Lung (tissue), 11 donors: ENCODE measurements at regions not wholly inside any gene's neighbourhood (a gene's known extent, or its start where the extent isn't known, plus 50 kb on each side); places are given as distances from the start of the nearest gene placed in this dataset.

ENCODE experiments used
- ATAC-seq: fragments of 200-7000 bp; cut with Tn5 transposase; one replicate; pipeline ENCODE4 v1.9.1; 2020; ENCODE audit warnings: moderate number of reproducible peaks; ENCODE audit not compliant: insufficient read depth, low FRiP score
- DNase-seq, 3 donors: peaks; one replicate each; pipeline ENCODE4 v3.0.0-alpha.2; 2013 to 2017
- H3K27ac ChIP-seq, 2 donors: one replicate each; pipeline ENCODE4 v1.5.1; 2013; ENCODE audit warnings: mild to moderate bottlenecking in 2 of 2, moderate library complexity in 2 of 2, control low read depth in 1 of 2, inconsistent platforms in 1 of 2, low read depth in 1 of 2, low read length in 1 of 2
- H3K27me3 ChIP-seq, 3 donors: one replicate each; pipeline ENCODE4 v1.5.1; 2013; ENCODE audit warnings: low read length in 2 of 3; ENCODE audit not compliant: control insufficient read depth in 3 of 3, insufficient read depth in 3 of 3
- H3K36me3 ChIP-seq, 4 donors: one replicate each; pipeline ENCODE4 v1.5.1; 2013; ENCODE audit warnings: low read length in 4 of 4, mild to moderate bottlenecking in 1 of 4, moderate library complexity in 1 of 4; ENCODE audit not compliant: control insufficient read depth in 4 of 4, insufficient read depth in 4 of 4
- H3K4me1 ChIP-seq, 5 donors: one replicate each; pipeline ENCODE4 v1.5.1; 2013; ENCODE audit warnings: low read length in 5 of 5, mild to moderate bottlenecking in 2 of 5, moderate library complexity in 1 of 5; ENCODE audit not compliant: control insufficient read depth in 5 of 5, insufficient read depth in 5 of 5
- H3K4me3 ChIP-seq: one replicate; pipeline ENCODE4 v1.5.1; 2013; ENCODE audit warnings: mild to moderate bottlenecking, control low read depth, moderate library complexity
- H3K9ac ChIP-seq, 2 donors: one replicate each; pipeline ENCODE4 v1.5.1; 2013; ENCODE audit warnings: low read length in 2 of 2, control low read depth in 1 of 2; ENCODE audit not compliant: insufficient read depth in 1 of 2
- H3K9me3 ChIP-seq, 4 donors: one replicate each; pipeline ENCODE4 v1.5.1; 2013; ENCODE audit warnings: low read length in 3 of 4, mild to moderate bottlenecking in 1 of 4, moderate library complexity in 1 of 4; ENCODE audit not compliant: control insufficient read depth in 4 of 4, insufficient read depth in 3 of 4
- WGBS, 2 donors: extraction: QIAGEN DNeasy Blood & Tissue Kit; methylation state at CpG; one replicate each; pipeline ENCODE4 v1.1.7; 2013; 5-methylcytosine and 5-hydroxymethylcytosine counted together
- TF ChIP-seq, protein P1 (sequence below): IDR thresholded peaks from 2 replicates; pipeline ENCODE4 v1.5.1; 2012; ENCODE audit warnings: mild to moderate bottlenecking; ENCODE audit errors: control extremely low read depth, extremely low read depth
- donor health status: control.
- donor health status: control.
- donor health status: Bipolar disorder and iron deficiency.
- donor health status: healthy.
- donor health status: DM: yes; HTN: yes; CAD: no.

DNA sequence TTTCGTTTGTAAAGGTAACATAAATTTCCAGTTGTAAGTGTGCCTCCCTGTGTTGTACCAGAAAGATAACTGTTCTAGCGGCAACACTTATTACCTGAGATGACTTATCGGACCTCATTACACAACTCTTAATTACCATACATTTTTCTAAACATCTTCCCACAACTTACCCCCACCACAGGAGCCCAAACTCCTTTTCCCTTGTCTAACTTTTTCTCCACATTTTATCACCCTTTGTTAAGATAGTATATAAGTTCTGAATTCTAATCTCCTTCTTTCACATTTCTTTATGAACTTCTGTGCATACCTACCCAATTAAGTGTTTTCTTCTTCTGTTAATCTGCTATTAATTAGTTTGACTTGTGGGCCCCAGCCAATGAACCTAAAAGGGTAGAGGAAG lies 143.7 kb upstream of the CAMK1G start:
- H3K9ac ChIP-seq: no peak overlapping the region
- peaks cover 0 to 4% (median 0%) of the 10 kb centered on the region in 4 donors for H3K9me3 ChIP-seq
- no peak overlapping the region for H3K4me3 ChIP-seq
- no peaks in the 10 kb centered on the region for H3K27me3 ChIP-seq
- no peak for ATAC-seq
- DNase-seq: no peak
- 91 to 92% methylated on average over 3 of the region's 3 CpGs for WGBS, 2 donors
- H3K4me1 ChIP-seq: peaks cover 0 to 1% (median 0%) of the 10 kb centered on the region in 5 donors
- no peaks in the 10 kb centered on the region for H3K36me3 ChIP-seq
- no peak overlapping the region for H3K27ac ChIP-seq
- TF ChIP-seq, protein P1, sequence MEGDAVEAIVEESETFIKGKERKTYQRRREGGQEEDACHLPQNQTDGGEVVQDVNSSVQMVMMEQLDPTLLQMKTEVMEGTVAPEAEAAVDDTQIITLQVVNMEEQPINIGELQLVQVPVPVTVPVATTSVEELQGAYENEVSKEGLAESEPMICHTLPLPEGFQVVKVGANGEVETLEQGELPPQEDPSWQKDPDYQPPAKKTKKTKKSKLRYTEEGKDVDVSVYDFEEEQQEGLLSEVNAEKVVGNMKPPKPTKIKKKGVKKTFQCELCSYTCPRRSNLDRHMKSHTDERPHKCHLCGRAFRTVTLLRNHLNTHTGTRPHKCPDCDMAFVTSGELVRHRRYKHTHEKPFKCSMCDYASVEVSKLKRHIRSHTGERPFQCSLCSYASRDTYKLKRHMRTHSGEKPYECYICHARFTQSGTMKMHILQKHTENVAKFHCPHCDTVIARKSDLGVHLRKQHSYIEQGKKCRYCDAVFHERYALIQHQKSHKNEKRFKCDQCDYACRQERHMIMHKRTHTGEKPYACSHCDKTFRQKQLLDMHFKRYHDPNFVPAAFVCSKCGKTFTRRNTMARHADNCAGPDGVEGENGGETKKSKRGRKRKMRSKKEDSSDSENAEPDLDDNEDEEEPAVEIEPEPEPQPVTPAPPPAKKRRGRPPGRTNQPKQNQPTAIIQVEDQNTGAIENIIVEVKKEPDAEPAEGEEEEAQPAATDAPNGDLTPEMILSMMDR: no peak

DNA sequence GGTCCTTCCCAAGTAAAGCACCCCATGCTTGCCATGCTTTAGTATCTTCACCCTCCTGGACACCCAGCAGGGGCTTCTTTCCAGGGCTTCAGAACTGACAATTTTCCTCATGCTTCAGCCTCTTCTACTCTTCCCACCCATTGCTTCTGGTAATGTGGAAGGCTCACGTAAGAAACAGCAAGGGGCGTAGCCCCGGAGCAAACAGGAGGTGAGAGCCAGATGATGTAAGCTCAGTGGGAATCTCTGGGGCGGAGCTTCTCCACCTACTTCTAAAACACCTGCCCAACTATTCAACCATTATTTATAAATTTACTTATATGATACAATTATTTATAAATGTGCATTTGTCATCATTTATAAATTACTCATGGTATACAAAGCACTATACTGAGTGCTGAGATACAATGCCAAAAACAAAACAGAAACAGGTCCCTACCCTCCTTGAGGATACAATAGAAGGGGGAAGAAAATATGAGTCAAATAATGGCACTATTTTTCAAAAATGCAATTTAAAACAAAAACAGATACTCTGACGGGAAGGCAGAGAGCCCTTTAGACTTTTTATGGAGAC lies 140.1 kb upstream of the CAMK1G start:
- WGBS, 2 donors: 79 to 82% methylated on average over 5 of the region's 5 CpGs
- Histone ChIP-seq H3K9ac (no peak overlapping the region), H3K4me3 (no peak overlapping the region), H3K4me1 (peaks cover 0 to 1% (median 0%) of the 10 kb centered on the region in 5 donors), H3K9me3 (peaks cover 0 to 4% (median 0%) of the 10 kb centered on the region in 4 donors), H3K27me3 (no peaks in the 10 kb centered on the region), H3K36me3 (no peaks in the 10 kb centered on the region), H3K27ac (no peak overlapping the region)
- no peak for ATAC-seq
- TF ChIP-seq, protein P1: no peak
- DNase-seq: no peak

DNA sequence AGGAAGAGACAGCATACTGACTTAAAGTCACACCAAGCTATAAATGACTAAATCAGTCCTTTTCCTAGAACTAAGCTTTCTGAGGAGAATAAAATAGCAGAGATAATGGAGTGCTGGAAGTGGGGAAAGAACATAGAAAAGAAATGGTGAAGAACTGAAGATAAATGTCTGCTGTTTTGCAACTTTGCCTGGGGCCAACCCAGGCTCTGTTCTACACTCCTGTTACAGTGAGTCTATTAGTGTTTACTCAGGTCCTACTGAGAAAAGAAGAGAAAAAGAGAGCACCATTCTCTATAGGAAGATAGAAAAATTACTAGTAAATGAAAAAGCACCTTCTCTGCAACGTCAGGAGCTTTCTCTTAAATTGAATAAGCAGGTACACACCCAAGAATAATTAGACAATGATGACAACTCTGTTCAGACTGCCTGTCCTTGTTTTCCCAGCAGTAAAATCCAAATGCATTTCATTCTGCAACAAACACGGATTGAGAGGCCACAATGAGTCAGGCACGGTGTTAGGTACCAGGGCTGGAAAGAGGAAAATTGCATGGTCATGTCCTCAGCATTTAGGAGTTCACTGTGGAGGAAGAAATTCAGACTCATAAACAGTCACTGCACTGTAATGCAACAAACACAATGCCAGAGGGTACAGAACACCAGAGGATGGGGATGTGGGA lies 139.4 kb upstream of the CAMK1G start:
- TF ChIP-seq, protein P1: no peak
- Histone ChIP-seq H3K9ac (no peak overlapping the region), H3K27ac (no peak overlapping the region), H3K27me3 (no peaks in the 10 kb centered on the region), H3K36me3 (no peaks in the 10 kb centered on the region), H3K4me3 (no peak overlapping the region), H3K4me1 (peaks cover 0 to 1% (median 0%) of the 10 kb centered on the region in 5 donors), H3K9me3 (peaks cover 0 to 4% (median 0%) of the 10 kb centered on the region in 4 donors)
- ATAC-seq: no peak
- no peak for DNase-seq
- WGBS, 2 donors: 69 to 73% methylated on average over 3 of the region's 3 CpGs
